OCI-LY7 (cell line): ENCODE measurements at regions not wholly inside any gene's neighbourhood (a gene's known extent, or its start where the extent isn't known, plus 50 kb on each side); places are given as distances from the start of the nearest gene placed in this dataset.

Experiments
- CTCF ChIP-seq: fragments of 200-600 bp; sonication (generic); conservative IDR thresholded peaks from 2 replicates; pipeline ENCODE4 v1.5.1; 2014; ENCODE audit warnings: mild to moderate bottlenecking, antibody characterized with exemption, low read length, moderate library complexity, mixed read lengths
- EZH2phosphoT487 ChIP-seq: fragments of 200-600 bp; sonication (generic); IDR thresholded peaks from 2 replicates; pipeline ENCODE4 v1.6.1; 2018; ENCODE audit warnings: low read depth, borderline replicate concordance, mild to moderate bottlenecking, mixed run types, antibody characterized with exemption, low read length, moderate library complexity, mixed read lengths

- no peak for TF ChIP-seq CTCF
- TF ChIP-seq EZH2phosphoT487, result no peak
Observed at GRCh38 chr6:137802408-137803182, 64.5 kb upstream of the TNFAIP3 start.
